Endothelial cell (in vitro differentiated cells): ENCODE measurements at regions not wholly inside any gene's neighbourhood (a gene's known extent, or its start where the extent isn't known, plus 50 kb on each side); places are given as distances from the start of the nearest gene placed in this dataset.

ENCODE experiments used
- DNase-seq: peaks from one replicate; pipeline ENCODE4 v3.0.0; 2021; ENCODE audit warnings: low spot score
- H3K27ac Mint-ChIP-seq: one replicate; pipeline ENCODE4 v1.8.0; 2021; ENCODE audit warnings: mixed read lengths, inconsistent platforms; ENCODE audit not compliant: unreplicated experiment
- H3K27me3 Mint-ChIP-seq: one replicate; pipeline ENCODE4 v1.8.0; 2021; ENCODE audit warnings: mild to moderate bottlenecking, moderate library complexity, mixed read lengths, inconsistent platforms; ENCODE audit not compliant: unreplicated experiment
- H3K36me3 Mint-ChIP-seq: one replicate; pipeline ENCODE4 v1.8.0; 2021; ENCODE audit warnings: mild to moderate bottlenecking, low read depth, mixed read lengths, inconsistent platforms; ENCODE audit not compliant: unreplicated experiment
- H3K4me1 Mint-ChIP-seq: one replicate; pipeline ENCODE4 v1.8.0; 2021; ENCODE audit warnings: mild to moderate bottlenecking, mixed read lengths, inconsistent platforms; ENCODE audit not compliant: unreplicated experiment
- H3K4me3 Mint-ChIP-seq: one replicate; pipeline ENCODE4 v1.8.0; 2021; ENCODE audit warnings: mild to moderate bottlenecking, mixed read lengths, inconsistent platforms; ENCODE audit not compliant: unreplicated experiment
- H3K9me3 Mint-ChIP-seq: one replicate; pipeline ENCODE4 v1.8.0; 2021; ENCODE audit warnings: mixed read lengths, inconsistent platforms; ENCODE audit not compliant: unreplicated experiment
- CTCF ChIP-seq: fragments of 200-600 bp; sonication (generic); IDR thresholded peaks from one replicate; pipeline ENCODE4 v1.5.0; 2021; ENCODE audit warnings: antibody characterized with exemption; ENCODE audit not compliant: unreplicated experiment

GRCh38 chr22:47739291-47740015, 977.0 kb downstream of the TBC1D22A start:
- Mint-ChIP-seq H3K4me3 (no peak overlapping the region), H3K27ac (no peak overlapping the region), H3K27me3 (peaks cover 3% of the 10 kb centered on the region), H3K4me1 (no peaks in the 10 kb centered on the region), H3K9me3 (peaks cover 14% of the 10 kb centered on the region), H3K36me3 (no peaks in the 10 kb centered on the region)
- TF ChIP-seq CTCF, result no peak
- DNase-seq, result no peak

GRCh38 chr22:47738472-47739013, 976.1 kb downstream of the TBC1D22A start:
- no peak overlapping the region for H3K4me3 Mint-ChIP-seq
- no peaks in the 10 kb centered on the region for H3K4me1 Mint-ChIP-seq
- peaks cover 14% of the 10 kb centered on the region for H3K9me3 Mint-ChIP-seq
- no peak overlapping the region for H3K27ac Mint-ChIP-seq
- DNase-seq, result no peak
- no peak for TF ChIP-seq CTCF
- H3K36me3 Mint-ChIP-seq, result no peaks in the 10 kb centered on the region
- peaks cover 3% of the 10 kb centered on the region for H3K27me3 Mint-ChIP-seq

- Mint-ChIP-seq H3K4me3 (no peak overlapping the region), H3K27me3 (peaks cover 3% of the 10 kb centered on the region), H3K4me1 (no peaks in the 10 kb centered on the region), H3K9me3 (peaks cover 20% of the 10 kb centered on the region), H3K36me3 (peaks cover 4% of the 10 kb centered on the region), H3K27ac (no peak overlapping the region)
- no peak for TF ChIP-seq CTCF
- DNase-seq, result no peak
These were observed 974.0 kb downstream of the TBC1D22A start for GRCh38 chr22:47736186-47737034.

GRCh38 chr22:47734511-47734910, 972.1 kb downstream of the TBC1D22A start:
- no peak overlapping the region for H3K27ac Mint-ChIP-seq
- TF ChIP-seq CTCF, result no peak
- peaks cover 8% of the 10 kb centered on the region for H3K36me3 Mint-ChIP-seq
- H3K4me1 Mint-ChIP-seq, result no peaks in the 10 kb centered on the region
- peaks cover 3% of the 10 kb centered on the region for H3K27me3 Mint-ChIP-seq
- DNase-seq, result no peak
- H3K9me3 Mint-ChIP-seq, result peaks cover 25% of the 10 kb centered on the region
- no peak overlapping the region for H3K4me3 Mint-ChIP-seq
